ENCODE measurements at regions not wholly inside any gene's neighbourhood (a gene's known extent, or its start where the extent isn't known, plus 50 kb on each side); places are given as distances from the start of the nearest gene placed in this dataset.

GRCh38 chr18:39596221-39596620, 2030.6 kb upstream of the CELF4 start:
- peaks cover 0 to 8% (median 5%) of the 10 kb centered on the region in 4 experiments; a peak in 4 of 7 replicates for H3K4me1 ChIP-seq (replicated peaks in 1 of 4; ENCODE audit: control insufficient read depth in 3 of 4, insufficient read depth in 4 of 4, low read length in 3 of 4)
- no peak overlapping the region for H3K18ac ChIP-seq (ENCODE audit: extremely low read depth, low read length)
- H3K79me2 ChIP-seq (ENCODE audit: control insufficient read depth in 1 of 2, insufficient read depth in 2 of 2, low read length in 2 of 2), result no peaks in the 10 kb centered on the region
- H4K5ac ChIP-seq (ENCODE audit: insufficient read length, low read depth, low read length), result no peak overlapping the region
- ChIA-PET POLR2A (ENCODE audit: partially characterized antibody) (no interaction called here), CTCF (ENCODE audit: partially characterized antibody) (no interaction called here)
- no peak overlapping the region for H3K56ac ChIP-seq (replicated peaks; ENCODE audit: insufficient read length, low read depth, low read length)
- no peak overlapping the region for H2BK120ac ChIP-seq (replicated peaks; ENCODE audit: low read depth, low read length)
- no peaks in the 10 kb centered on the region for H3K23me2 ChIP-seq (ENCODE audit: low read depth, low read length)
- no peak overlapping the region for H3K4me2 ChIP-seq (ENCODE audit: insufficient read depth in 1 of 2, low read depth in 2 of 2, low read length in 2 of 2)
- H3K9me3 ChIP-seq (ENCODE audit: insufficient read depth in 2 of 2, low read depth in 1 of 2, low read length in 1 of 2), result peaks cover 4 to 8% of the 10 kb centered on the region in 2 experiments; a peak in 2 of 4 replicates
- no peak for FAIRE-seq
- H2AK5ac ChIP-seq (ENCODE audit: low read depth, low read length), result no peak overlapping the region
- H2BK20ac ChIP-seq (ENCODE audit: low read length), result no peak overlapping the region
- H4K20me1 ChIP-seq (replicated peaks in 1 of 2; ENCODE audit: control insufficient read depth in 1 of 2, insufficient read depth in 2 of 2, low read length in 2 of 2), result no peaks in the 10 kb centered on the region
- no peak for TF ChIP-seq EZH2 (IDR thresholded peaks at IDR 0.05; ENCODE audit: low read depth, low read length, severe bottlenecking)
- no peak for TF ChIP-seq SP4 (IDR thresholded peaks at IDR 0.05; ENCODE audit: low read length)
- TF ChIP-seq ATF3 (IDR thresholded peaks at IDR 0.05; ENCODE audit: insufficient read depth, low read depth, low read length), result no peak
- no peak overlapping the region for H3K14ac ChIP-seq (ENCODE audit: insufficient read length)
- peaks cover 0 to 3% (median 2%) of the 10 kb centered on the region in 4 experiments; a peak in 4 of 8 replicates for H3K36me3 ChIP-seq (ENCODE audit: control insufficient read depth in 2 of 4, insufficient read depth in 4 of 4, low read length in 3 of 4)
- no peak overlapping the region for H3K23ac ChIP-seq (ENCODE audit: insufficient read length)
- H2BK5ac ChIP-seq (ENCODE audit: low read depth, low read length), result no peak overlapping the region
- H4K8ac ChIP-seq (ENCODE audit: extremely low read depth, insufficient read depth, low read length), result no peak overlapping the region
- H3K27me3 ChIP-seq (replicated peaks in 1 of 4; ENCODE audit: control insufficient read depth in 3 of 4, extremely low read depth in 1 of 4, insufficient read depth in 3 of 4, low read length in 3 of 4), result no peaks in the 10 kb centered on the region
- H3K4ac ChIP-seq (replicated peaks; ENCODE audit: insufficient read length, low read depth, low read length), result no peak overlapping the region
- no peak overlapping the region for H4K91ac ChIP-seq (replicated peaks; ENCODE audit: insufficient read length, low read length)
- DNase-seq (ENCODE audit: low read depth in 1 of 2, low spot score in 2 of 2), result no peak
- no peak overlapping the region for H2BK12ac ChIP-seq (ENCODE audit: low read depth, low read length)
- no peak overlapping the region for H3K27ac ChIP-seq (ENCODE audit: low read depth, low read length)
- no peak overlapping the region for H3K4me3 ChIP-seq (ENCODE audit: extremely low read depth in 1 of 4, insufficient read depth in 2 of 4, low read depth in 3 of 4, low read length in 4 of 4)
- H3K9ac ChIP-seq (replicated peaks in 1 of 4; ENCODE audit: extremely low read depth in 1 of 4, low read depth in 3 of 4, low read length in 3 of 4), result no peak overlapping the region
- H3K79me1 ChIP-seq (ENCODE audit: low read depth, low read length), result no peaks in the 10 kb centered on the region
- H2AFZ ChIP-seq (ENCODE audit: low read length), result no peak overlapping the region
- no peak overlapping the region for H2BK15ac ChIP-seq (ENCODE audit: low read length)

Measured in H1 (cell line).